Thoracic aorta (tissue), 2 donors: ENCODE measurements at regions not wholly inside any gene's neighbourhood (a gene's known extent, or its start where the extent isn't known, plus 50 kb on each side); places are given as distances from the start of the nearest gene placed in this dataset.

Source experiments
- ATAC-seq: fragments of 150-250 bp; one replicate; pipeline ENCODE4 v1.8.0; 2017; ENCODE audit warnings: low read depth; ENCODE audit not compliant: insufficient number of reproducible peaks, low FRiP score
- DNase-seq: peaks from one replicate; pipeline ENCODE4 v3.0.0-alpha.2; 2020; ENCODE audit warnings: low spot score
- H3K27ac ChIP-seq, 2 donors: fragments of 200-600 bp; sonication (generic); 1 replicate in 1 of 2; 2 replicates in 1 of 2; pipeline ENCODE4 v1.5.1; 2016; ENCODE audit warnings: mild to moderate bottlenecking in 2 of 2, moderate library complexity in 2 of 2
- H3K27me3 ChIP-seq: fragments of 200-600 bp; sonication (generic); replicated peaks from 2 replicates; pipeline ENCODE4 v1.6.0; 2016; ENCODE audit warnings: mild to moderate bottlenecking; ENCODE audit not compliant: insufficient read depth
- H3K36me3 ChIP-seq: fragments of 200-600 bp; sonication (generic); one replicate; pipeline ENCODE4 v1.5.1; 2016
- H3K4me1 ChIP-seq, 2 donors: fragments of 200-600 bp; sonication (generic); 1 replicate in 1 of 2; 2 replicates in 1 of 2; pipeline versions ENCODE4 v1.5.1 to v1.6.0; 2016; ENCODE audit warnings: low read depth in 2 of 2, mild to moderate bottlenecking in 1 of 2; ENCODE audit not compliant: control insufficient read depth in 1 of 2
- H3K4me3 ChIP-seq: fragments of 200-600 bp; sonication (generic); 2 replicates; pipeline ENCODE4 v1.5.1; 2016; ENCODE audit warnings: mild to moderate bottlenecking
- H3K9me3 ChIP-seq: fragments of 200-600 bp; sonication (generic); 2 replicates; pipeline ENCODE4 v1.5.1; 2016
- CTCF ChIP-seq: fragments of 200-600 bp; sonication (generic); IDR thresholded peaks from one replicate; pipeline ENCODE4 v1.5.1; 2019; ENCODE audit warnings: antibody characterized with exemption

- H3K4me3 ChIP-seq: no peak overlapping the region
- no peak for ATAC-seq
- no peak for TF ChIP-seq CTCF
These were observed 61.1 kb upstream of the RAB12 start for GRCh38 chr18:8548186-8548585.

GRCh38 chr18:8549254-8549757 lies 59.9 kb upstream of the RAB12 start:
- DNase-seq: no peak
- no peak for TF ChIP-seq CTCF
- no peak overlapping the region for H3K4me3 ChIP-seq
- no peaks in the 10 kb centered on the region for H3K36me3 ChIP-seq
- no peak for ATAC-seq
- no peaks in the 10 kb centered on the region for H3K4me1 ChIP-seq
- H3K27ac ChIP-seq: no peak overlapping the region
- H3K27me3 ChIP-seq: no peaks in the 10 kb centered on the region
- H3K9me3 ChIP-seq: no peaks in the 10 kb centered on the region

More at GRCh38 chr18:8548186-8548585, 61.1 kb upstream of the RAB12 start:
- Histone ChIP-seq H3K36me3 (no peaks in the 10 kb centered on the region), H3K9me3 (no peaks in the 10 kb centered on the region), H3K27ac (no peak overlapping the region), H3K27me3 (no peaks in the 10 kb centered on the region), H3K4me1 (no peaks in the 10 kb centered on the region)
- no peak for DNase-seq

GRCh38 chr18:8552151-8552550 lies 57.1 kb upstream of the RAB12 start:
- Histone ChIP-seq H3K27ac (no peak overlapping the region), H3K4me1 (no peaks in the 10 kb centered on the region), H3K9me3 (no peaks in the 10 kb centered on the region), H3K27me3 (no peaks in the 10 kb centered on the region), H3K36me3 (no peaks in the 10 kb centered on the region), H3K4me3 (no peak overlapping the region)
- DNase-seq (no peak), ATAC-seq (no peak)
- TF ChIP-seq CTCF: no peak

- no peaks in the 10 kb centered on the region for H3K27me3 ChIP-seq
- TF ChIP-seq CTCF: no peak
- no peaks in the 10 kb centered on the region for H3K36me3 ChIP-seq
- no peaks in the 10 kb centered on the region for H3K4me1 ChIP-seq
- H3K27ac ChIP-seq: no peak overlapping the region
- H3K9me3 ChIP-seq: no peaks in the 10 kb centered on the region
- H3K4me3 ChIP-seq: no peak overlapping the region
- ATAC-seq (no peak), DNase-seq (no peak)
These were observed 54.9 kb upstream of the RAB12 start for GRCh38 chr18:8554354-8554753.

- ATAC-seq (no peak), DNase-seq (no peak)
- H3K36me3 ChIP-seq: no peaks in the 10 kb centered on the region
- H3K4me1 ChIP-seq: no peaks in the 10 kb centered on the region
- no peak overlapping the region for H3K27ac ChIP-seq
- H3K27me3 ChIP-seq: no peaks in the 10 kb centered on the region
- no peak overlapping the region for H3K4me3 ChIP-seq
- TF ChIP-seq CTCF: no peak
- no peaks in the 10 kb centered on the region for H3K9me3 ChIP-seq
These were observed 52.8 kb upstream of the RAB12 start for GRCh38 chr18:8556424-8556823.
